ENCODE measurements at regions not wholly inside any gene's neighbourhood (a gene's known extent, or its start where the extent isn't known, plus 50 kb on each side); places are given as distances from the start of the nearest gene placed in this dataset.

GRCh38 chr18:60162388-60162787, 210.2 kb downstream of the MC4R start:
- Histone ChIP-seq H3K9me3 (no peaks in the 10 kb centered on the region), H3K36me3 (no peaks in the 10 kb centered on the region), H3K27me3 (no peaks in the 10 kb centered on the region), H3K27ac (no peak overlapping the region), H3K4me3 (no peak overlapping the region), H3K4me1 (no peaks in the 10 kb centered on the region)
- no peak for DNase-seq (ENCODE audit: low spot score in 2 of 2)
- TF ChIP-seq, protein P1, sequence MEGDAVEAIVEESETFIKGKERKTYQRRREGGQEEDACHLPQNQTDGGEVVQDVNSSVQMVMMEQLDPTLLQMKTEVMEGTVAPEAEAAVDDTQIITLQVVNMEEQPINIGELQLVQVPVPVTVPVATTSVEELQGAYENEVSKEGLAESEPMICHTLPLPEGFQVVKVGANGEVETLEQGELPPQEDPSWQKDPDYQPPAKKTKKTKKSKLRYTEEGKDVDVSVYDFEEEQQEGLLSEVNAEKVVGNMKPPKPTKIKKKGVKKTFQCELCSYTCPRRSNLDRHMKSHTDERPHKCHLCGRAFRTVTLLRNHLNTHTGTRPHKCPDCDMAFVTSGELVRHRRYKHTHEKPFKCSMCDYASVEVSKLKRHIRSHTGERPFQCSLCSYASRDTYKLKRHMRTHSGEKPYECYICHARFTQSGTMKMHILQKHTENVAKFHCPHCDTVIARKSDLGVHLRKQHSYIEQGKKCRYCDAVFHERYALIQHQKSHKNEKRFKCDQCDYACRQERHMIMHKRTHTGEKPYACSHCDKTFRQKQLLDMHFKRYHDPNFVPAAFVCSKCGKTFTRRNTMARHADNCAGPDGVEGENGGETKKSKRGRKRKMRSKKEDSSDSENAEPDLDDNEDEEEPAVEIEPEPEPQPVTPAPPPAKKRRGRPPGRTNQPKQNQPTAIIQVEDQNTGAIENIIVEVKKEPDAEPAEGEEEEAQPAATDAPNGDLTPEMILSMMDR (IDR thresholded peaks at IDR 0.05), result no peak
- TF ChIP-seq EP300 (IDR thresholded peaks at IDR 0.05), result no peak
- TF ChIP-seq POLR2A (IDR thresholded peaks at IDR 0.05), result no peak

DNA sequence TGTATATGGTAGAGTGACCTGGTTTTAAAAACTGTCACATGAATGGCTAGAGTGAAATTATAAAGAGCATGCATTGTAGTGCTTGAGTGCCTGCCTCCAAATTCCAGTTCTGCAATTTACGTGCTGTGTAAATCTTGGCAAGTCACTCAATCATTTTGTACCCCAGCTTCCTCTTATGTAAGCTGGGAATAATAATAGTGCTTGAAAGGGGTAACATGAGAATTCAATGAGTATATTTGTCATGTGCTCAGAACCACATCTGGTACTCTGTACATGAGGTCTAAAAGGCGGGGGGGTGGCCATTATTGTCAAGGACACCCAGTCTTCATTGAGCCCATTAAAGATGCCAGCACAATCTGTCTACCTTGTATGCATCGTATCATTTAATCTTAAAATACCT, 214.8 kb downstream of the MC4R start:
- DNase-seq (ENCODE audit: low spot score in 2 of 2), result no peak
- no peak overlapping the region for H3K27ac ChIP-seq
- H3K9me3 ChIP-seq, result no peaks in the 10 kb centered on the region
- TF ChIP-seq EP300 (IDR thresholded peaks at IDR 0.05) (no peak), POLR2A (IDR thresholded peaks at IDR 0.05) (no peak)
- TF ChIP-seq, protein P1 (IDR thresholded peaks at IDR 0.05), result no peak
- WGBS, 2 donors, result 64 to 67% methylated on average over 3 of the region's 3 CpGs
- H3K36me3 ChIP-seq, result no peaks in the 10 kb centered on the region
- H3K27me3 ChIP-seq, result no peaks in the 10 kb centered on the region
- H3K4me1 ChIP-seq, result no peaks in the 10 kb centered on the region
- H3K4me3 ChIP-seq, result no peak overlapping the region

DNA sequence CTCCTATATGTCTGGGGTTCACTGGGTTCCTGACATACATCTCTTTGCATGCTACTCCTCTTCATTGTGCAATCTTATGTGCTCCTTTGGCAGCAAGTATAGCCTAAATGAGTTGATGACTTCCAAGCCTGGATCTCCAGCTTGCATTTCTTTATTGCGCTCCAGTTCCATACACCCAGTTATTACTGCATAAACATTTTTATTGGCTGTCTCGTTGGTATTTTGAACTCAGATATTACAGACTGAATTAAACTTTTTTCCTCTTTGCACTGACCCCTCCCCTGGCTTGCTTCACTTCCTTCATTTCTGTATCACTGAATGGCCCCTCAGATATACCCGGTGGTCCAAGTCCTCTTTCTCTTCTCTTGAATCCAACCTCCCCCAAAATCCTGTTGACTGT, 219.2 kb downstream of the MC4R start:
- Histone ChIP-seq H3K4me3 (no peak overlapping the region), H3K4me1 (no peaks in the 10 kb centered on the region), H3K27me3 (no peaks in the 10 kb centered on the region), H3K27ac (no peak overlapping the region), H3K9me3 (no peaks in the 10 kb centered on the region), H3K36me3 (no peaks in the 10 kb centered on the region)
- TF ChIP-seq, protein P1 (IDR thresholded peaks at IDR 0.05), result no peak
- TF ChIP-seq POLR2A (IDR thresholded peaks at IDR 0.05), result no peak
- TF ChIP-seq EP300 (IDR thresholded peaks at IDR 0.05), result no peak
- WGBS, 2 donors, result 42 to 60% methylated on average over 3 of the region's 3 CpGs
- DNase-seq (ENCODE audit: low spot score in 2 of 2), result no peak

GRCh38 chr18:60149316-60149715, 223.3 kb downstream of the MC4R start:
- no peak overlapping the region for H3K27ac ChIP-seq
- H3K4me1 ChIP-seq, result no peaks in the 10 kb centered on the region
- TF ChIP-seq, protein P1 (IDR thresholded peaks at IDR 0.05), result no peak
- TF ChIP-seq EP300 (IDR thresholded peaks at IDR 0.05) (no peak), POLR2A (IDR thresholded peaks at IDR 0.05) (no peak)
- 96 to 99% methylated on average over 5 of the region's 5 CpGs for WGBS, 2 donors
- no peak for DNase-seq (ENCODE audit: low spot score in 2 of 2)
- no peak overlapping the region for H3K4me3 ChIP-seq
- no peaks in the 10 kb centered on the region for H3K36me3 ChIP-seq
- no peaks in the 10 kb centered on the region for H3K9me3 ChIP-seq
- no peaks in the 10 kb centered on the region for H3K27me3 ChIP-seq

DNA sequence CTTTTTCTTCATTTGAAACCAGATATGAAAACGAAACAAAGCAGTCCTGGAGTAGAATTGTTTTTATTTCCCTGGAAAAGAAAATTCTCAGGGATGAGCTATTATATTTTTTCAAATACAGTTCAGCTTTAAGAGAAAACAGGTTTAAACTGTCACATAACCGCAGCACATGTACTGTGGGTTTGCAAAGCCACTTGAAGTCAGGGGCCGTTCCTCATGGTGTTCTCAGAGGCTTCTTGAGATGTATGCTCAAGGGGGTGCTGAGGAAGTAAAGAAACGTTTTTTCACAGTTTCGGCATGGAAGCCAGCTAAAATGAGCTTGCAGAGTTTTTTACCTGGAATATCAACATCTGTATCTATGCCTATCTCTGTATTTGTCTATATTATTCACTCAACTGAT, 225.3 kb downstream of the MC4R start:
- DNase-seq (ENCODE audit: low spot score in 2 of 2), result no peak
- TF ChIP-seq EP300 (IDR thresholded peaks at IDR 0.05) (no peak), POLR2A (IDR thresholded peaks at IDR 0.05) (no peak)
- TF ChIP-seq, protein P1 (IDR thresholded peaks at IDR 0.05), result no peak
- H3K9me3 ChIP-seq, result no peaks in the 10 kb centered on the region

More for the DNA sequence above, 225.3 kb downstream of the MC4R start:
- Histone ChIP-seq H3K4me1 (no peaks in the 10 kb centered on the region), H3K4me3 (no peak overlapping the region), H3K36me3 (no peaks in the 10 kb centered on the region), H3K27me3 (no peaks in the 10 kb centered on the region), H3K27ac (no peak overlapping the region)
- WGBS, 2 donors, result 62 to 64% methylated on average over 5 of the region's 5 CpGs

Data from tibial nerve (tissue), 4 donors.